Suprapubic skin (tissue), 4 donors: ENCODE measurements at regions not wholly inside any gene's neighbourhood (a gene's known extent, or its start where the extent isn't known, plus 50 kb on each side); places are given as distances from the start of the nearest gene placed in this dataset.

Source experiments
- CTCF ChIP-seq, 2 donors: fragments of 200-600 bp in 1 of 2; fragments of 450-650 bp in 1 of 2; sonication (generic) in 1 of 2; IDR thresholded peaks; one replicate each; pipeline ENCODE4 v1.5.1; 2016 to 2019; ENCODE audit warnings: antibody characterized with exemption in 2 of 2, mild to moderate bottlenecking in 1 of 2, moderate library complexity in 1 of 2
- POLR2A ChIP-seq, 2 donors: fragments of 450-650 bp; IDR thresholded peaks; one replicate each; pipeline ENCODE4 v1.6.1; 2017; ENCODE audit warnings: antibody characterized with exemption in 2 of 2, mild to moderate bottlenecking in 2 of 2, moderate library complexity in 2 of 2
- POLR2AphosphoS5 ChIP-seq, 3 donors: sonication (generic); formaldehyde crosslinking; IDR thresholded peaks; one replicate each; pipeline ENCODE4 v1.6.1; 2017; ENCODE audit warnings: antibody characterized with exemption in 3 of 3

DNA sequence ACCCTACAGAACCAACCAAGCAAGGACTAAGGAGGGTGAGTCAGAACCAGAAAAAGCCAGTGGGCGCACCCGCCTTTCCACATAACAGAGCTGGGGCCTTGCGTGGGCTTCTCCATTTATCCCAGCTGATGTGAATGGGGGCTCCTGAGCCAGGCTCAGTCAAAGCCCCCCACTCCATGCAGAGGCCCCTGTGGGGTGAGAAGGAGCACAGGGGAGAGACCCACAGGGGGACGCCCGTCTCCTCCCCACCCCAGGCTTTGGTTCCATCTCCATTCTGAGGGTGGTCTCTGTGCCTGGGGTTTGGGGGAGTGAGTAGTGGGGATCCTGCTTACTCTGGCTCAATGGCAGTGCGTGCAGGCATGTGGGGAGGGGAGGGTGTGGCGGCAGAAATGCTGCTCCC, 210.1 kb upstream of the TNRC6C start:
- TF ChIP-seq POLR2A (IDR thresholded peaks at IDR 0.05) (no peak), CTCF (IDR thresholded peaks at IDR 0.05) (no peak), POLR2AphosphoS5 (IDR thresholded peaks at IDR 0.05) (no peak)
